ENCODE measurements at regions not wholly inside any gene's neighbourhood (a gene's known extent, or its start where the extent isn't known, plus 50 kb on each side); places are given as distances from the start of the nearest gene placed in this dataset.
"Not testable (repeated sequence)": the region's sequence is repeated elsewhere in the genome, so short reads cannot be mapped to it uniquely, and the experiment has no call there.

- Histone ChIP-seq H3K9me3 (no peaks in the 10 kb centered on the region), H3K27ac (no peak overlapping the region), H3K4me1 (no peaks in the 10 kb centered on the region), H3K4me3 (no peak overlapping the region), H3K36me3 (no peaks in the 10 kb centered on the region), H3K27me3 (peaks cover 0 to 4% of the 10 kb centered on the region in 2 donors)
- no peak for TF ChIP-seq CTCF (IDR thresholded peaks at IDR 0.05)
- DNase-seq = no peak
- intact Hi-C loops (cut with DNase I; ENCODE audit: low total_unique reads) = no loop called here
Observed at GRCh38 chr14:105952222-105952621, 425.8 kb downstream of the TMEM121 start.

GRCh38 chr14:105952826-105953225 lies 426.4 kb downstream of the TMEM121 start:
- no peaks in the 10 kb centered on the region for H3K4me1 ChIP-seq
- H3K4me3 ChIP-seq = no peak overlapping the region
- H3K27ac ChIP-seq = no peak overlapping the region
- no peak for TF ChIP-seq CTCF (IDR thresholded peaks at IDR 0.05)
- peaks cover 0 to 4% of the 10 kb centered on the region in 2 donors for H3K27me3 ChIP-seq
- H3K9me3 ChIP-seq = no peaks in the 10 kb centered on the region
- intact Hi-C loops (cut with DNase I; ENCODE audit: low total_unique reads) = no loop called here
- DNase-seq = no peak
- no peaks in the 10 kb centered on the region for H3K36me3 ChIP-seq

GRCh38 chr14:105961625-105962024 lies 435.2 kb downstream of the TMEM121 start:
- DNase-seq; H3K4me1 ChIP-seq; H3K36me3 ChIP-seq; H3K27ac ChIP-seq; H3K4me3 ChIP-seq; H3K27me3 ChIP-seq; intact Hi-C loops (cut with DNase I; ENCODE audit: low total_unique reads): not testable (repeated sequence)
- H3K9me3 ChIP-seq = peaks cover 0 to 11% (median 10%) of the 10 kb centered on the region in 3 donors

- Histone ChIP-seq H3K27me3 (no peaks in the 10 kb centered on the region), H3K4me1 (no peaks in the 10 kb centered on the region), H3K36me3 (no peaks in the 10 kb centered on the region), H3K27ac (no peak overlapping the region), H3K4me3 (no peak overlapping the region), H3K9me3 (peaks cover 0 to 11% (median 10%) of the 10 kb centered on the region in 3 donors)
- intact Hi-C loops (cut with DNase I; ENCODE audit: low total_unique reads) = no loop called here
- no peak for DNase-seq
- TF ChIP-seq CTCF (IDR thresholded peaks at IDR 0.05) = no peak
Observed at GRCh38 chr14:105962532-105962931, 436.1 kb downstream of the TMEM121 start.

GRCh38 chr14:105968291-105968690 lies 441.9 kb downstream of the TMEM121 start:
- Histone ChIP-seq H3K27ac (no peak overlapping the region), H3K36me3 (no peaks in the 10 kb centered on the region), H3K9me3 (no peaks in the 10 kb centered on the region), H3K4me1 (no peaks in the 10 kb centered on the region), H3K4me3 (no peak overlapping the region), H3K27me3 (no peaks in the 10 kb centered on the region)
- no peak for DNase-seq
- intact Hi-C loops (cut with DNase I; ENCODE audit: low total_unique reads) = no loop called here
- TF ChIP-seq CTCF (IDR thresholded peaks at IDR 0.05) = no peak

GRCh38 chr14:105969026-105969425 lies 442.6 kb downstream of the TMEM121 start:
- H3K36me3 ChIP-seq; H3K27ac ChIP-seq; intact Hi-C loops (cut with DNase I; ENCODE audit: low total_unique reads); H3K4me3 ChIP-seq; H3K9me3 ChIP-seq; DNase-seq; H3K27me3 ChIP-seq; H3K4me1 ChIP-seq: not testable (repeated sequence)

GRCh38 chr14:105970821-105971220 lies 444.4 kb downstream of the TMEM121 start:
- H3K4me3 ChIP-seq; DNase-seq; H3K27me3 ChIP-seq; H3K4me1 ChIP-seq; H3K36me3 ChIP-seq; H3K9me3 ChIP-seq; intact Hi-C loops (cut with DNase I; ENCODE audit: low total_unique reads); H3K27ac ChIP-seq: not testable (repeated sequence)

Measured in tibial artery (tissue), 4 donors.